Osteoblast (primary cell): ENCODE measurements at regions not wholly inside any gene's neighbourhood (a gene's known extent, or its start where the extent isn't known, plus 50 kb on each side); places are given as distances from the start of the nearest gene placed in this dataset.

Experiments
- DNase-seq: peaks from one replicate; pipeline ENCODE4 v3.0.0; 2011; ENCODE audit warnings: low spot score, mixed read lengths; ENCODE audit not compliant: insufficient read length; ENCODE audit errors: missing footprints
- H2AFZ ChIP-seq: 2 replicates; pipeline ENCODE4 v1.6.0; 2011; ENCODE audit warnings: mild to moderate bottlenecking, low read length
- H3K27ac ChIP-seq: 2 replicates; pipeline ENCODE4 v1.5.1; 2011; ENCODE audit warnings: mild to moderate bottlenecking, low read depth, low read length, moderate library complexity
- H3K27me3 ChIP-seq: 2 replicates; pipeline ENCODE4 v1.6.0; 2012; ENCODE audit warnings: mild to moderate bottlenecking, control low read depth, inconsistent platforms, low read length, moderate library complexity; ENCODE audit not compliant: insufficient read depth
- H3K36me3 ChIP-seq: 2 replicates; pipeline ENCODE4 v1.5.1; 2011; ENCODE audit warnings: mild to moderate bottlenecking, low read length, control low read depth, moderate library complexity; ENCODE audit not compliant: insufficient read depth
- H3K4me1 ChIP-seq: 2 replicates; pipeline ENCODE4 v1.5.1; 2011; ENCODE audit warnings: mild to moderate bottlenecking, low read length, control low read depth, moderate library complexity; ENCODE audit not compliant: insufficient read depth
- H3K4me2 ChIP-seq: 2 replicates; pipeline ENCODE4 v1.6.0; 2011; ENCODE audit warnings: mild to moderate bottlenecking, low read length; ENCODE audit not compliant: insufficient read depth
- H3K4me3 ChIP-seq: fragments of 200-600 bp; sonication (generic); 3 replicates; pipeline ENCODE4 v1.5.1; 2012; ENCODE audit warnings: mild to moderate bottlenecking, low read length, inconsistent platforms; ENCODE audit not compliant: insufficient read depth
- H3K79me2 ChIP-seq: 2 replicates; pipeline ENCODE4 v1.6.0; 2012; ENCODE audit warnings: mild to moderate bottlenecking, low read length, control low read depth, inconsistent platforms; ENCODE audit not compliant: insufficient read depth
- H3K9me3 ChIP-seq: 2 replicates; pipeline ENCODE4 v1.5.1; 2011; ENCODE audit warnings: low read depth, low read length, control low read depth
- H4K20me1 ChIP-seq: 2 replicates; pipeline ENCODE4 v1.6.0; 2012; ENCODE audit warnings: mild to moderate bottlenecking, low read length, control low read depth; ENCODE audit not compliant: insufficient read depth
- CTCF ChIP-seq: IDR thresholded peaks from 2 replicates; pipeline ENCODE4 v1.5.1; 2011; ENCODE audit warnings: mild to moderate bottlenecking, low read depth, low read length, moderate library complexity; ENCODE audit errors: extremely low read depth

GRCh38 chr13:107901230-107901629, 314.1 kb downstream of the LIG4 start:
- H3K27ac ChIP-seq, result no peak overlapping the region
- no peaks in the 10 kb centered on the region for H3K9me3 ChIP-seq
- H3K4me3 ChIP-seq, result no peak overlapping the region
- no peaks in the 10 kb centered on the region for H3K79me2 ChIP-seq
- H3K4me2 ChIP-seq, result no peak overlapping the region
- no peaks in the 10 kb centered on the region for H3K4me1 ChIP-seq
- no peaks in the 10 kb centered on the region for H4K20me1 ChIP-seq
- no peaks in the 10 kb centered on the region for H3K27me3 ChIP-seq
- no peak overlapping the region for H2AFZ ChIP-seq
- DNase-seq, result no peak
- no peak for TF ChIP-seq CTCF
- H3K36me3 ChIP-seq, result no peaks in the 10 kb centered on the region

- H4K20me1 ChIP-seq, result no peaks in the 10 kb centered on the region
- H3K27me3 ChIP-seq, result no peaks in the 10 kb centered on the region
- H3K4me1 ChIP-seq, result no peaks in the 10 kb centered on the region
- no peaks in the 10 kb centered on the region for H3K79me2 ChIP-seq
- H3K9me3 ChIP-seq, result no peaks in the 10 kb centered on the region
- no peak overlapping the region for H3K4me3 ChIP-seq
- H3K27ac ChIP-seq, result no peak overlapping the region
- H3K36me3 ChIP-seq, result no peaks in the 10 kb centered on the region
- no peak overlapping the region for H2AFZ ChIP-seq
- H3K4me2 ChIP-seq, result no peak overlapping the region
- DNase-seq, result no peak
- no peak for TF ChIP-seq CTCF
Observed at GRCh38 chr13:107900775-107901174, 314.6 kb downstream of the LIG4 start.

- Histone ChIP-seq H3K4me2 (no peak overlapping the region), H3K27me3 (no peaks in the 10 kb centered on the region)
Observed at GRCh38 chr13:107886118-107886517, 329.2 kb downstream of the LIG4 start.

GRCh38 chr13:107884564-107884963, 330.8 kb downstream of the LIG4 start:
- Histone ChIP-seq H3K27me3 (no peaks in the 10 kb centered on the region), H3K27ac (no peak overlapping the region), H3K4me2 (no peak overlapping the region), H3K36me3 (no peaks in the 10 kb centered on the region), H3K79me2 (no peaks in the 10 kb centered on the region), H3K4me3 (no peak overlapping the region), H2AFZ (no peak overlapping the region), H3K4me1 (no peaks in the 10 kb centered on the region), H4K20me1 (no peaks in the 10 kb centered on the region), H3K9me3 (no peaks in the 10 kb centered on the region)
- TF ChIP-seq CTCF, result no peak
- DNase-seq, result no peak

More at GRCh38 chr13:107886118-107886517, 329.2 kb downstream of the LIG4 start:
- Histone ChIP-seq H3K4me1 (no peaks in the 10 kb centered on the region), H3K4me3 (no peak overlapping the region), H3K36me3 (no peaks in the 10 kb centered on the region), H2AFZ (no peak overlapping the region), H3K9me3 (no peaks in the 10 kb centered on the region), H3K79me2 (no peaks in the 10 kb centered on the region), H3K27ac (no peak overlapping the region), H4K20me1 (no peaks in the 10 kb centered on the region)
- TF ChIP-seq CTCF, result no peak
- DNase-seq, result no peak
